ENCODE measurements at regions not wholly inside any gene's neighbourhood (a gene's known extent, or its start where the extent isn't known, plus 50 kb on each side); places are given as distances from the start of the nearest gene placed in this dataset.

DNA sequence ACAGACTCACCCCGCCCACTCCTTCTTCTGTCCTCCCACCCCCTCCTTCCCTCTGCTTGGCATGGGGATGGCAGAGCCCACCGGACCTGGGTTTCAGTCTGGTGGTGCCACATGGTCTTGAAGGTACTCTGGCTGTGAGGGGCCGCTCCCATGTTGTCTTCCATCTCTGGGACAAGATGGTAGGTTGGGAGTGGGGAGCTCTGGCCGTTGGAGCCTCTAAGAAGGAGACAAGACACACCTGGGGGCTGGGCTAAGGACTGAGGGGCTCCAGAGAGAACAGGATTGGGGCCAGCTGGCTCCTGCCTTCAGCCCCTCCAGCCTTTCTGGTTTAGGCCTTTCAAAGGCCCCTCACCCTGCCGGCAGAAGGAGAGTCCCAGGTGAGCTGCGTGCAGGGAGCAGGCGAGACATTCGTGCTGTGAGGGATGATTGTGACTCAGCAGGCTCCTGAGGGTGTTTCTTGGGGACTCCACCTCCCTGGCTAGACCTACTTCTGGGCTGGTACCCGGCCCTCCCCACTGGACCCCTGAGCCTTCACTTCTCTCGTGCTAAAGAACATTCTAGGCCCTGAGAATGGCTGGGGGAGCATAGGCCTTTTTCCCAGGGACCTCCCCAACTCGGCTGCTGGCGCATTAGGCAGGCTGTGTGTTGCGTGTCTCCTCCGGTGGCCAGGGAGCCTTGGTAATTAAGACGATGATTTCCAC is 128.2 kb upstream of the HAAO start (continued):
- TF ChIP-seq, protein P1, sequence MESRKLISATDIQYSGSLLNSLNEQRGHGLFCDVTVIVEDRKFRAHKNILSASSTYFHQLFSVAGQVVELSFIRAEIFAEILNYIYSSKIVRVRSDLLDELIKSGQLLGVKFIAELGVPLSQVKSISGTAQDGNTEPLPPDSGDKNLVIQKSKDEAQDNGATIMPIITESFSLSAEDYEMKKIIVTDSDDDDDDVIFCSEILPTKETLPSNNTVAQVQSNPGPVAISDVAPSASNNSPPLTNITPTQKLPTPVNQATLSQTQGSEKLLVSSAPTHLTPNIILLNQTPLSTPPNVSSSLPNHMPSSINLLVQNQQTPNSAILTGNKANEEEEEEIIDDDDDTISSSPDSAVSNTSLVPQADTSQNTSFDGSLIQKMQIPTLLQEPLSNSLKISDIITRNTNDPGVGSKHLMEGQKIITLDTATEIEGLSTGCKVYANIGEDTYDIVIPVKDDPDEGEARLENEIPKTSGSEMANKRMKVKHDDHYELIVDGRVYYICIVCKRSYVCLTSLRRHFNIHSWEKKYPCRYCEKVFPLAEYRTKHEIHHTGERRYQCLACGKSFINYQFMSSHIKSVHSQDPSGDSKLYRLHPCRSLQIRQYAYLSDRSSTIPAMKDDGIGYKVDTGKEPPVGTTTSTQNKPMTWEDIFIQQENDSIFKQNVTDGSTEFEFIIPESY (IDR thresholded peaks at IDR 0.05; ENCODE audit: extremely low read depth, insufficient replicate concordance, low read length): no peak
- TF ChIP-seq TCF7L2 (IDR thresholded peaks at IDR 0.05; ENCODE audit: borderline replicate concordance, extremely low read depth, insufficient read depth, insufficient read length) (no peak), ZFX (IDR thresholded peaks at IDR 0.05) (no peak)
- TF ChIP-seq, protein P2, sequence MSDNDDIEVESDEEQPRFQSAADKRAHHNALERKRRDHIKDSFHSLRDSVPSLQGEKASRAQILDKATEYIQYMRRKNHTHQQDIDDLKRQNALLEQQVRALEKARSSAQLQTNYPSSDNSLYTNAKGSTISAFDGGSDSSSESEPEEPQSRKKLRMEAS (IDR thresholded peaks at IDR 0.05): no peak
- TF ChIP-seq, protein P3, sequence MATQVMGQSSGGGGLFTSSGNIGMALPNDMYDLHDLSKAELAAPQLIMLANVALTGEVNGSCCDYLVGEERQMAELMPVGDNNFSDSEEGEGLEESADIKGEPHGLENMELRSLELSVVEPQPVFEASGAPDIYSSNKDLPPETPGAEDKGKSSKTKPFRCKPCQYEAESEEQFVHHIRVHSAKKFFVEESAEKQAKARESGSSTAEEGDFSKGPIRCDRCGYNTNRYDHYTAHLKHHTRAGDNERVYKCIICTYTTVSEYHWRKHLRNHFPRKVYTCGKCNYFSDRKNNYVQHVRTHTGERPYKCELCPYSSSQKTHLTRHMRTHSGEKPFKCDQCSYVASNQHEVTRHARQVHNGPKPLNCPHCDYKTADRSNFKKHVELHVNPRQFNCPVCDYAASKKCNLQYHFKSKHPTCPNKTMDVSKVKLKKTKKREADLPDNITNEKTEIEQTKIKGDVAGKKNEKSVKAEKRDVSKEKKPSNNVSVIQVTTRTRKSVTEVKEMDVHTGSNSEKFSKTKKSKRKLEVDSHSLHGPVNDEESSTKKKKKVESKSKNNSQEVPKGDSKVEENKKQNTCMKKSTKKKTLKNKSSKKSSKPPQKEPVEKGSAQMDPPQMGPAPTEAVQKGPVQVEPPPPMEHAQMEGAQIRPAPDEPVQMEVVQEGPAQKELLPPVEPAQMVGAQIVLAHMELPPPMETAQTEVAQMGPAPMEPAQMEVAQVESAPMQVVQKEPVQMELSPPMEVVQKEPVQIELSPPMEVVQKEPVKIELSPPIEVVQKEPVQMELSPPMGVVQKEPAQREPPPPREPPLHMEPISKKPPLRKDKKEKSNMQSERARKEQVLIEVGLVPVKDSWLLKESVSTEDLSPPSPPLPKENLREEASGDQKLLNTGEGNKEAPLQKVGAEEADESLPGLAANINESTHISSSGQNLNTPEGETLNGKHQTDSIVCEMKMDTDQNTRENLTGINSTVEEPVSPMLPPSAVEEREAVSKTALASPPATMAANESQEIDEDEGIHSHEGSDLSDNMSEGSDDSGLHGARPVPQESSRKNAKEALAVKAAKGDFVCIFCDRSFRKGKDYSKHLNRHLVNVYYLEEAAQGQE (IDR thresholded peaks at IDR 0.05; ENCODE audit: low read depth): no peak

DNA sequence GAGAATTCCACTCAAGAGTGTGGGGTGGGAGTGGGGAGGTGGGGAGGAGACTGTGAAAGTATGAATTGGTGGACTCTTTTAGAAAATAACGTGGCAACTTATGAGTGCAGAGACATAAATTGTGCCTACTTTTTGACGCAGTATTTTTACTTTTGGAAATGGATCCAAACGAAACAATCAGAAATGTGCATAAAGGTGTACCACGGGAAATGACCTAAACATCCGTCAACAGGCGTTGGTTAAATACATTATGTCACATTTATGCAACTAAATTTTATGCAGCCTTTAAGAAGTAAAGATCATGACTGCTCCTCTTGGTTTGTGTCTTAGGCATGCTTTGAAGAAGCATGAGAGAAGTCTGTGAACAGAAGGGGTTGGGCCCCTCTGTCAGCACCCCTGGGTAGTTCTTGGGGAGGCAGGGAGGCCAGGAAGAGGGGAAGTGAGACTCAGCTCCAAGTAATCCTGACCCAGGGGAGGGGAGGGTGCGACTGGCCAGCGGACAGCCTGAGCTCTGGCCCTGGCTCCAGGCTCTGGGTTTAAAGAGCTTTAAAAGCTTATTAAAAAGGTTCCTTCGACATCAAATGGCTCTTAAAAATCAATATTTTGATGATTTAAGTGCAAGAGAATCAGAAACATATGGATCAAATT is 126.4 kb upstream of the HAAO start:
- no peak for TF ChIP-seq ELF1 (IDR thresholded peaks at IDR 0.05; ENCODE audit: borderline replicate concordance, low read depth)
- no peak for TF ChIP-seq FOSL1 (IDR thresholded peaks at IDR 0.05; ENCODE audit: low read depth)
- TF ChIP-seq, protein P3 (IDR thresholded peaks at IDR 0.05; ENCODE audit: low read depth): no peak
- TF ChIP-seq CEBPB (IDR thresholded peaks at IDR 0.05; ENCODE audit: low read depth): no peak
- TF ChIP-seq POLR2AphosphoS5 (IDR thresholded peaks at IDR 0.05; ENCODE audit: low read depth, low read length): no peak
- no peak for TF ChIP-seq YY1 (IDR thresholded peaks at IDR 0.05; ENCODE audit: extremely low read depth, insufficient replicate concordance, low read depth, low read length)
- no peak for TF ChIP-seq SP1 (IDR thresholded peaks at IDR 0.05; ENCODE audit: low read depth)
- no peak for TF ChIP-seq EZH2phosphoT487 (IDR thresholded peaks at IDR 0.05; ENCODE audit: borderline replicate concordance)
- BruUV-seq (replicated peaks): no TSS peak
- H3K9ac ChIP-seq (ENCODE audit: low read length): no peak overlapping the region
- POLR2A ChIA-PET: no interaction called here
- DNase-seq (ENCODE audit: low read depth, low spot score): no peak
- H3K9me2 ChIP-seq (ENCODE audit: insufficient read depth): no peaks in the 10 kb centered on the region
- peaks cover 0 to under 1% of the 10 kb centered on the region in 2 experiments; a peak in 1 of 4 replicates for H3K4me1 ChIP-seq (ENCODE audit: control insufficient read depth in 1 of 2, insufficient read depth in 2 of 2, low read length in 2 of 2)
- H4K20me1 ChIP-seq (ENCODE audit: insufficient read depth): no peaks in the 10 kb centered on the region
- peaks cover 7% of the 10 kb centered on the region; the same call in 1 of the 2 replicates for H3K27me3 ChIP-seq (ENCODE audit: insufficient read depth, low read length)
- no peak overlapping the region for H3K4me3 ChIP-seq (replicated peaks in 1 of 2; ENCODE audit: low read depth in 1 of 2, low read length in 2 of 2)
- no peak overlapping the region for H3K4me2 ChIP-seq (ENCODE audit: low read length)
- no peaks in the 10 kb centered on the region for H3K9me3 ChIP-seq (ENCODE audit: control insufficient read depth in 1 of 2, insufficient read depth in 1 of 2, low read depth in 1 of 2, low read length in 2 of 2)
- no peak overlapping the region for H2AFZ ChIP-seq (ENCODE audit: low read depth, low read length, poor library complexity, severe bottlenecking)
- RAD21 ChIA-PET (ENCODE audit: low non-redundant PET in 1 of 2, low total read pairs in 2 of 2, uncharacterized antibody in 2 of 2, unreplicated experiment in 2 of 2): no interaction called here
- intact Hi-C loops (cut with micrococcal nuclease): no loop called here
- CTCF ChIA-PET: no interaction called here
- no peak overlapping the region for H3K27ac ChIP-seq (ENCODE audit: low read depth, low read length)
- no peaks in the 10 kb centered on the region for H3K36me3 ChIP-seq (ENCODE audit: control insufficient read depth in 1 of 2, insufficient read depth in 2 of 2, low read length in 2 of 2)
- H3K79me2 ChIP-seq (ENCODE audit: insufficient read depth, low read length): no peaks in the 10 kb centered on the region
- ATAC-seq: no peak
